Liver (tissue), 8 donors: ENCODE measurements at regions not wholly inside any gene's neighbourhood (a gene's known extent, or its start where the extent isn't known, plus 50 kb on each side); places are given as distances from the start of the nearest gene placed in this dataset.

Experiments
- DNase-seq: peaks from one replicate; pipeline ENCODE4 v3.0.0-alpha.2; 2017; ENCODE audit warnings: low spot score
- H3K27ac ChIP-seq, 2 donors: one replicate each; pipeline ENCODE4 v1.7.0; 2013; ENCODE audit warnings: inconsistent platforms in 2 of 2, low read length in 2 of 2, control low read depth in 1 of 2, low read depth in 1 of 2, mild to moderate bottlenecking in 1 of 2
- H3K27me3 ChIP-seq, 4 donors: one replicate each; pipeline versions ENCODE4 v1.6.1 to v1.7.0; 2013; ENCODE audit warnings: low read length in 3 of 4, inconsistent platforms in 1 of 4, mild to moderate bottlenecking in 1 of 4, moderate library complexity in 1 of 4; ENCODE audit not compliant: control insufficient read depth in 4 of 4, insufficient read depth in 4 of 4
- H3K36me3 ChIP-seq, 4 donors: one replicate each; pipeline versions ENCODE4 v1.6.1 to v1.7.0; 2013; ENCODE audit warnings: low read length in 3 of 4, mild to moderate bottlenecking in 3 of 4, low read depth in 1 of 4, moderate library complexity in 1 of 4; ENCODE audit not compliant: control insufficient read depth in 4 of 4, insufficient read depth in 3 of 4
- H3K4me1 ChIP-seq, 4 donors: one replicate each; pipeline versions ENCODE4 v1.6.1 to v1.7.0; 2013; ENCODE audit warnings: low read length in 3 of 4, mild to moderate bottlenecking in 3 of 4, moderate library complexity in 1 of 4; ENCODE audit not compliant: control insufficient read depth in 4 of 4, insufficient read depth in 4 of 4
- H3K4me3 ChIP-seq, 3 donors: one replicate each; pipeline versions ENCODE4 v1.6.1 to v1.7.0; 2013; ENCODE audit warnings: low read length in 3 of 3, control low read depth in 1 of 3, low read depth in 1 of 3, mild to moderate bottlenecking in 1 of 3
- H3K9ac ChIP-seq, 2 donors: one replicate each; pipeline ENCODE4 v1.7.0; 2013; ENCODE audit warnings: low read length in 2 of 2, mild to moderate bottlenecking in 2 of 2, moderate library complexity in 2 of 2, control low read depth in 1 of 2, low read depth in 1 of 2
- H3K9me3 ChIP-seq, 4 donors: one replicate each; pipeline versions ENCODE4 v1.6.1 to v1.7.0; 2013; ENCODE audit warnings: low read length in 3 of 4; ENCODE audit not compliant: control insufficient read depth in 4 of 4
- EGR1 ChIP-seq, 2 donors: IDR thresholded peaks; 2 replicates each; pipeline ENCODE4 v1.6.1; 2016 to 2018; ENCODE audit warnings: antibody characterized with exemption in 2 of 2, low read depth in 2 of 2
- FOXA1 ChIP-seq: IDR thresholded peaks from 2 replicates; pipeline ENCODE4 v1.6.1; 2016; ENCODE audit warnings: antibody characterized with exemption
- FOXA2 ChIP-seq: IDR thresholded peaks from 2 replicates; pipeline ENCODE4 v1.6.1; 2016; ENCODE audit warnings: antibody characterized with exemption
- GABPA ChIP-seq, 2 donors: IDR thresholded peaks in 1 of 2; conservative IDR thresholded peaks in 1 of 2; 2 replicates each; pipeline ENCODE4 v1.6.1; 2016; ENCODE audit warnings: antibody characterized with exemption in 2 of 2, mild to moderate bottlenecking in 1 of 2, moderate library complexity in 1 of 2
- HNF4A ChIP-seq, 2 donors: conservative IDR thresholded peaks; 2 replicates each; pipeline ENCODE4 v1.6.1; 2016; ENCODE audit warnings: antibody characterized with exemption in 2 of 2, mild to moderate bottlenecking in 2 of 2
- HNF4G ChIP-seq: IDR thresholded peaks from 2 replicates; pipeline ENCODE4 v1.6.1; 2016; ENCODE audit warnings: antibody characterized with exemption
- NR2F2 ChIP-seq: IDR thresholded peaks from 2 replicates; pipeline ENCODE4 v1.6.1; 2016; ENCODE audit warnings: antibody characterized with exemption
- RAD21 ChIP-seq, 2 donors: IDR thresholded peaks; 2 replicates each; pipeline ENCODE4 v1.6.1; 2016; ENCODE audit warnings: antibody characterized with exemption in 2 of 2, mild to moderate bottlenecking in 2 of 2
- SP1 ChIP-seq: IDR thresholded peaks from 2 replicates; pipeline ENCODE4 v1.6.1; 2018; ENCODE audit warnings: antibody characterized with exemption, mild to moderate bottlenecking
- TAF1 ChIP-seq: conservative IDR thresholded peaks from 2 replicates; pipeline ENCODE4 v1.6.1; 2016; ENCODE audit warnings: antibody characterized with exemption, mild to moderate bottlenecking
- YY1 ChIP-seq: IDR thresholded peaks from 2 replicates; pipeline ENCODE4 v1.6.1; 2016; ENCODE audit warnings: antibody characterized with exemption, mild to moderate bottlenecking
- WGBS: extraction: QIAGEN DNeasy Blood & Tissue Kit; methylation state at CpG from one replicate; pipeline ENCODE4 v1.1.7; 2013; 5-methylcytosine and 5-hydroxymethylcytosine counted together
- TF ChIP-seq, protein P1 (sequence below): IDR thresholded peaks from 2 replicates; pipeline ENCODE4 v1.6.1; 2016; ENCODE audit warnings: antibody characterized with exemption
- TF ChIP-seq, protein P2 (sequence below): fragments of 150-350 bp; IDR thresholded peaks from 2 replicates; pipeline ENCODE4 v1.5.1; 2017; ENCODE audit warnings: improper control_type of control experiment, low read depth, low read length; ENCODE audit not compliant: missing input control
- TF ChIP-seq, protein P3 (sequence below): IDR thresholded peaks from 2 replicates; pipeline ENCODE4 v1.6.1; 2016; ENCODE audit warnings: antibody characterized with exemption, mild to moderate bottlenecking
- TF ChIP-seq, protein P4 (sequence below): IDR thresholded peaks from 2 replicates; pipeline ENCODE4 v1.6.1; 2016; ENCODE audit warnings: antibody characterized with exemption
- donor health status: healthy.
- donor health status: healthy.
- donor health status: healthy.
- donor health status: healthy.
- donor health status: healthy.

DNA sequence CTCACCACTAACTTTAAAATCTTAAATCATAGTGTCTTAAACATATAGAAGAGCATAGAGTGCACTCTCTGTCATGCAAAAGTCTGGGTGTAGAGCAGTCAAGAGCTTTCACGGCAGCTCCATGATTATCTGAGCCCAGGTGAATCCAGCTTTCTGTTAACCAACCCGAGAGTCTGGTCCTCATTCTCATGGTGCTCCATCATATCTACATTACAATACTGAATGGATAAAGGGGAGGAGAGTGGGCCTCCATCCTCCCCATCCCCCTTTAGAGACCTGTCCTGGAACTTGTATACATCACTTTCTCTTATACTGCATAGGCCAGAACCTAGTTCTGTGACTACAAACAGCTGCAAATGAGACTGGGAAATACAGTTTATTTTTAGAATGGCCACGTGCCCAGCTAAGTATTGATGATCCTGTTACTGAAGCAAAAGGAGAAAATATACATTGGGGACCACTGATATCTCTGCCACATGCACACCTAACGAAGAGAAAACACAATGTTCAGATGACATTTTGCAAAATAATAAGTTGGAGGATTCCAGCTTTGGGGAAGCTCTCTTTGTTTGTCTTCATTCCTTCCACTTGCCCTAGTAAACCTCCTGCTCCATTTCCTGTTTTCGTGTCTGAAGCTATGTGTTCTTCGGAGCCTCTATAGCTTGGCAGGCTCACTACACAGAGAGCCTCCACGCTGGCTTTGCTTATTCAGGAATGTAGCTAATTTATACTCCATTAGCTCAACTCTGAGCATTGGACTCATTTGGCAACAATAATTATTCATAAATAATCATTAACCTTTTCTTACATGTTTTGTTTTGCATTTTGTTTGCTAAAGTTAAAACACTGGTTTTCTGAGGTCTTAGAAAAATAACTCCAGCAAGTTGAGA lies 110.1 kb downstream of the IYD start:
- no peaks in the 10 kb centered on the region for H3K9me3 ChIP-seq
- no peaks in the 10 kb centered on the region for H3K27me3 ChIP-seq
- no peak overlapping the region for H3K9ac ChIP-seq
- H3K4me1 ChIP-seq: no peaks in the 10 kb centered on the region
- TF ChIP-seq GABPA (IDR thresholded peaks at IDR 0.05 in 1 of 2, conservative IDR thresholded peaks at IDR 0.05 in 1 of 2) (no peak), FOXA2 (no peak), TAF1 (no peak)
- TF ChIP-seq, protein P1, sequence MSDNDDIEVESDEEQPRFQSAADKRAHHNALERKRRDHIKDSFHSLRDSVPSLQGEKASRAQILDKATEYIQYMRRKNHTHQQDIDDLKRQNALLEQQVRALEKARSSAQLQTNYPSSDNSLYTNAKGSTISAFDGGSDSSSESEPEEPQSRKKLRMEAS: peak; percentile 11
- no peak for DNase-seq
- WGBS: 72% methylated on average over 7 of the region's 7 CpGs
- H3K4me3 ChIP-seq: no peak overlapping the region
- no peaks in the 10 kb centered on the region for H3K36me3 ChIP-seq
- H3K27ac ChIP-seq: peak overlapping the region in 1 of 2 donors; percentile 21

DNA sequence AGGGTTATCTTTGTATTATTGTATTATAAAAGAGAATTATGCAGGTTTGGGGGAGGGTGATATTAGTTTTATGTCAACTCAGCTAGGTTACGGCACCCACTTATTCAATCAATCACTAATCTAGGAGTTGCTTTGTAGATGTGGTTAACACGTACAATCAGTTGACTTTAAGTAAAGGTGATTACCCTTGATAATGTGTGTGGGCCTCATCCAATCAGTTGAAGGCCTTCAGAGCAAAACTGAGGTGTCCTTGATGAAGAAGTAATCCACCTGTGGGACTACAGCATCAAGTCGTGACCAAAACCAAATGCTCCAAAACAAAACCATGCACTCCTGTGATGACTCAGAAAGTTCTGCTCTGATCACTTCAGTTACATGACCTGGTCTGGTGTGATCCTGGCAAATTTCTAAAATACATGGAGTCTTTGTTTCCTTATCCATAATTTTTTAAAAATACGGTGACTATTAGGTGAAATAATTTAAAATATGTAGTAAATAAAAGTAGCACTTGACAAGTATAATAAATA lies 114.1 kb downstream of the IYD start:
- H3K27me3 ChIP-seq: no peaks in the 10 kb centered on the region
- no peak overlapping the region for H3K27ac ChIP-seq
- WGBS: 90% methylated on average over 4 of the region's 4 CpGs
- H3K9me3 ChIP-seq: no peaks in the 10 kb centered on the region
- no peaks in the 10 kb centered on the region for H3K36me3 ChIP-seq
- H3K9ac ChIP-seq: no peak overlapping the region
- peaks cover 0 to 10% (median 4%) of the 10 kb centered on the region in 4 donors for H3K4me1 ChIP-seq
- TF ChIP-seq, protein P2, sequence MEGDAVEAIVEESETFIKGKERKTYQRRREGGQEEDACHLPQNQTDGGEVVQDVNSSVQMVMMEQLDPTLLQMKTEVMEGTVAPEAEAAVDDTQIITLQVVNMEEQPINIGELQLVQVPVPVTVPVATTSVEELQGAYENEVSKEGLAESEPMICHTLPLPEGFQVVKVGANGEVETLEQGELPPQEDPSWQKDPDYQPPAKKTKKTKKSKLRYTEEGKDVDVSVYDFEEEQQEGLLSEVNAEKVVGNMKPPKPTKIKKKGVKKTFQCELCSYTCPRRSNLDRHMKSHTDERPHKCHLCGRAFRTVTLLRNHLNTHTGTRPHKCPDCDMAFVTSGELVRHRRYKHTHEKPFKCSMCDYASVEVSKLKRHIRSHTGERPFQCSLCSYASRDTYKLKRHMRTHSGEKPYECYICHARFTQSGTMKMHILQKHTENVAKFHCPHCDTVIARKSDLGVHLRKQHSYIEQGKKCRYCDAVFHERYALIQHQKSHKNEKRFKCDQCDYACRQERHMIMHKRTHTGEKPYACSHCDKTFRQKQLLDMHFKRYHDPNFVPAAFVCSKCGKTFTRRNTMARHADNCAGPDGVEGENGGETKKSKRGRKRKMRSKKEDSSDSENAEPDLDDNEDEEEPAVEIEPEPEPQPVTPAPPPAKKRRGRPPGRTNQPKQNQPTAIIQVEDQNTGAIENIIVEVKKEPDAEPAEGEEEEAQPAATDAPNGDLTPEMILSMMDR: no peak
- no peak for TF ChIP-seq FOXA1
- TF ChIP-seq TAF1: no peak
- TF ChIP-seq, protein P1: no peak
- DNase-seq: no peak
- no peak overlapping the region for H3K4me3 ChIP-seq

DNA sequence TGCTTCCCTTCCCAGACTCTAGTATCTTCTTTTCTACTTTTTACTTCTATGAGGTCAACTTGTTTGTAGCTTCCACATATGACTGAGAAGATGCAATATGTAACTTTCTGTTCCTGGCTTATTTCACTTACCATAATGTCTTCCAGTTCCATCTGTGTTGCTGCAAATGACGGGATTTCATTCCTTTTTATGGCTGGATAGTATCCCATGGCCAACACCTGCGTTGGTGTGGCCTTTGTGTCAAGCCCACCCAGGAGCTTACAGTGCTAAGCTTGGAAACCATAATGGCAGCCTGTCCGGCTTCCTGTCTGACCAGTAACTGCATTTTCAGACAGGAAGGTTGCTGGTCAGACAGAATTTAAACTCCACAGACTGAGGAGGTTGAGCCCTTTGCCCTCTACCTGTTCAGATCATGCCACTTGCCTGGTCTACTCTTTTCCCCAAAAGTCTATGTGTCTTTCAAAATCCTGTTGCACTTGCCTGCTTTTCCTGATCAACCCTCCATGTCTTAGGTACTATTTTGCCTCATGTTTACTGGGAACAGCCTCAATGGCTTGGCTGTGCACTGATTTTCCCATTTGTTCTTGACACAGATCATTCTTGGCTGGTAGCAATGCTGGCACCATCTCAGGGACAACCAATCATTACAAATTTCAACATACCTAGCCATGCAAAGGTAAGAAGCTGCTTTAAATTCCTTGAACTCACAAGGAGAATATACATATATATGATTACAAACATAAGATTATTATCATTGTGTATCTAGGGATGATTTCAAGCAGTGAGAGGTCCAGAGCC lies 114.3 kb upstream of the PLEKHG1 start:
- Histone ChIP-seq H3K4me1 (peaks cover 0 to 10% (median 4%) of the 10 kb centered on the region in 4 donors), H3K9ac (no peak overlapping the region), H3K4me3 (no peak overlapping the region), H3K27ac (peak overlapping the region in 1 of 2 donors; percentile 4), H3K36me3 (no peaks in the 10 kb centered on the region), H3K27me3 (no peaks in the 10 kb centered on the region), H3K9me3 (no peaks in the 10 kb centered on the region)
- no peak for DNase-seq
- 90% methylated on average over 3 of the region's 3 CpGs for WGBS
- no peak for TF ChIP-seq NR2F2
- peak in 1 of 2 donors; percentile 39 for TF ChIP-seq RAD21 (IDR thresholded peaks at IDR 0.05)
- peak; percentile 32 for TF ChIP-seq YY1
- TF ChIP-seq, protein P3, sequence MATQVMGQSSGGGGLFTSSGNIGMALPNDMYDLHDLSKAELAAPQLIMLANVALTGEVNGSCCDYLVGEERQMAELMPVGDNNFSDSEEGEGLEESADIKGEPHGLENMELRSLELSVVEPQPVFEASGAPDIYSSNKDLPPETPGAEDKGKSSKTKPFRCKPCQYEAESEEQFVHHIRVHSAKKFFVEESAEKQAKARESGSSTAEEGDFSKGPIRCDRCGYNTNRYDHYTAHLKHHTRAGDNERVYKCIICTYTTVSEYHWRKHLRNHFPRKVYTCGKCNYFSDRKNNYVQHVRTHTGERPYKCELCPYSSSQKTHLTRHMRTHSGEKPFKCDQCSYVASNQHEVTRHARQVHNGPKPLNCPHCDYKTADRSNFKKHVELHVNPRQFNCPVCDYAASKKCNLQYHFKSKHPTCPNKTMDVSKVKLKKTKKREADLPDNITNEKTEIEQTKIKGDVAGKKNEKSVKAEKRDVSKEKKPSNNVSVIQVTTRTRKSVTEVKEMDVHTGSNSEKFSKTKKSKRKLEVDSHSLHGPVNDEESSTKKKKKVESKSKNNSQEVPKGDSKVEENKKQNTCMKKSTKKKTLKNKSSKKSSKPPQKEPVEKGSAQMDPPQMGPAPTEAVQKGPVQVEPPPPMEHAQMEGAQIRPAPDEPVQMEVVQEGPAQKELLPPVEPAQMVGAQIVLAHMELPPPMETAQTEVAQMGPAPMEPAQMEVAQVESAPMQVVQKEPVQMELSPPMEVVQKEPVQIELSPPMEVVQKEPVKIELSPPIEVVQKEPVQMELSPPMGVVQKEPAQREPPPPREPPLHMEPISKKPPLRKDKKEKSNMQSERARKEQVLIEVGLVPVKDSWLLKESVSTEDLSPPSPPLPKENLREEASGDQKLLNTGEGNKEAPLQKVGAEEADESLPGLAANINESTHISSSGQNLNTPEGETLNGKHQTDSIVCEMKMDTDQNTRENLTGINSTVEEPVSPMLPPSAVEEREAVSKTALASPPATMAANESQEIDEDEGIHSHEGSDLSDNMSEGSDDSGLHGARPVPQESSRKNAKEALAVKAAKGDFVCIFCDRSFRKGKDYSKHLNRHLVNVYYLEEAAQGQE: no peak
- TF ChIP-seq FOXA1: no peak
- TF ChIP-seq EGR1 (IDR thresholded peaks at IDR 0.05; ENCODE audit: low read depth in 2 of 2): no peak
- no peak for TF ChIP-seq SP1
- TF ChIP-seq, protein P2: no peak
- no peak for TF ChIP-seq HNF4G
- TF ChIP-seq, protein P4, sequence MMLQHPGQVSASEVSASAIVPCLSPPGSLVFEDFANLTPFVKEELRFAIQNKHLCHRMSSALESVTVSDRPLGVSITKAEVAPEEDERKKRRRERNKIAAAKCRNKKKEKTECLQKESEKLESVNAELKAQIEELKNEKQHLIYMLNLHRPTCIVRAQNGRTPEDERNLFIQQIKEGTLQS: no peak
- TF ChIP-seq GABPA (IDR thresholded peaks at IDR 0.05 in 1 of 2, conservative IDR thresholded peaks at IDR 0.05 in 1 of 2): no peak
- TF ChIP-seq, protein P1: no peak
- peak; percentile 26 to 45 for TF ChIP-seq HNF4A (conservative IDR thresholded peaks at IDR 0.05)
- no peak for TF ChIP-seq TAF1
